NB4 (cell line): ENCODE measurements at regions not wholly inside any gene's neighbourhood (a gene's known extent, or its start where the extent isn't known, plus 50 kb on each side); places are given as distances from the start of the nearest gene placed in this dataset.

Source experiments
- CTCF ChIP-seq: IDR thresholded peaks from one replicate; pipeline ENCODE4 v1.5.1; 2012; ENCODE audit warnings: low read depth, low read length
- MAX ChIP-seq: IDR thresholded peaks from 2 replicates; pipeline ENCODE4 v1.6.1; 2011; ENCODE audit warnings: low read depth, low read length
- MYC ChIP-seq: IDR thresholded peaks from 2 replicates; pipeline ENCODE4 v1.6.1; 2011; ENCODE audit warnings: low read depth, low read length
- POLR2A ChIP-seq: IDR thresholded peaks from 2 replicates; pipeline ENCODE4 v1.6.1; 2011; ENCODE audit warnings: mild to moderate bottlenecking; ENCODE audit not compliant: insufficient read length; ENCODE audit errors: extremely low read depth

DNA sequence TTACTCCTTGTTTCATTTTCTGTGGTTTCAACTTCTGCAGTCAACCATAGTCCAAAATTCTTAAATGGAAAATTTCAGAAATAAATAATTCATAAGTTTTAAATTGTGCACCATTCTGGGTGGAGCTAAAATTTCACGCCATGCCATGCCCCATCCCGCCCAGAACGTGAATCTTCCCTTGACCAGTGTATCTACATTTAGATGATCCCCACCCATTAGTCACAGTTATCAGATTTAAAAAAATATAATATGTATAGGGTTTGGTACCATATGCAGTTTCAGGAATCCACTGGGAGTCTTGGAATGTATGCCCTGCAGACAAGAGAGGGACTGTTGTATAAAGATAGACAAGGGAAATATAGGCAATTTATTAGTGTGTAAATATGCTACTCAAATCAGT lies 759.7 kb upstream of the ZNF608 start:
- TF ChIP-seq MAX (no peak), POLR2A (no peak), CTCF (no peak), MYC (no peak)
